ENCODE measurements at regions not wholly inside any gene's neighbourhood (a gene's known extent, or its start where the extent isn't known, plus 50 kb on each side); places are given as distances from the start of the nearest gene placed in this dataset.
"Not testable (repeated sequence)": the region's sequence is repeated elsewhere in the genome, so short reads cannot be mapped to it uniquely, and the experiment has no call there.

DNA sequence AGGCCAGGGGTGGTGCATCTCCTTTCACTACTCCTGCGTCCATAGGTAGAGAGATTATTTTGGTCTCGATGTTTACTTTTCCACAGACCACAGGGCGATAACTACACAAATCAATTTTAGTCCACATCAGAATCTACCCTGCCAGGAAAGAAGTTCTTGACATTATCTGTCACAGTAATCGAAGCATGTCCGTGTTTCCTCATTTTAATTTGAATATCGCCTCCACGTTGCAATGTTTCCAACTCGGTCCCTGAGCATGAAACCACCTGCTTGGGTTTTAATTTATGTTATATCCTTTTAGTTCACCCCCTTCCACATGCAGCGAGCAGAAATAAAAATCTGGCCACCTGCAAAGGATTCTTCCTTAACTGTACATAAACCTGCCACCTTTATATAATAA lies 100.1 kb upstream of the ATXN3L start:
- no peak for DNase-seq

GRCh38 chrX:13419276-13419675 lies 99.4 kb upstream of the ATXN3L start:
- DNase-seq: no peak

- no peak for DNase-seq
Observed at GRCh38 chrX:13418126-13419097, 98.6 kb upstream of the ATXN3L start.

DNA sequence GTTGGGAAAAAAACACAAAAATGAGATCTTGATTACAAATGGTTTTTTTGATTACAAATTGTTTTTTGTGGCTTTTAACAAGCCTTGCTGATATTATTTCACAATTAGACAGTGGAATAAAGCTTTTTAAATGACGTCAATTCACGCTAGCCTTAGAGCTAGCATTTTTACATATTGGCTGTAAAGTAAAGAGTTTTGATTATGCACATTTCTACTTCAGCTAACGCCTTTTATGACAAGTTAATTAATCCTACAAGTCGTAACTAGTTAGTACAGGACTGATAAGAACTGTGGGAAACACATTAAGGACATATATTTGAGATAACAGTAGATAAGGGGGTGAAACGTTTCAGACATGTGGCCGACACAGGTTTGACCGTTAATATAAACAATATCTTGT lies 95.7 kb upstream of the ATXN3L start:
- DNase-seq: no peak

- no peak for DNase-seq
Observed at GRCh38 chrX:13414006-13414647, 94.3 kb upstream of the ATXN3L start.

DNA sequence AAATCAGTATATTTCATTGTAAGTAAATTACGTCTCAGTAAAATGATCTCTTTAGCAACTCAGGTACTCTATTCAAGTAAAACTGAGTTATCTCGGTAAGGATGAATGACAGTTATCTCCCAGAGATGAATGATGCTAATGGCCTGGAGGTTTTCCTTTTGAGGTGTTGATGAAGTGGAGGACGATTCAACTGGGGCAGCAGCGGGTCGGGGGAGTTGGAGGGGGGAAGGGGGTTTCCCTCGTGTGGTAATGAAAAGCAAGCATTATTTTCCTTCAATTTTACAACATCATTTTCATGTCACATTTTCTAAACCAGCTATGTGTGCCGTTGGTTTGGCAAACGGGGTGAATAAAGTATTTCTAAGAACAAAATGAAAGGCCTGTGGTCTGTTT lies 92.4 kb upstream of the ATXN3L start:
- no peak for DNase-seq

- no peak for DNase-seq
Observed at GRCh38 chrX:13411496-13412207, 91.8 kb upstream of the ATXN3L start.

DNA sequence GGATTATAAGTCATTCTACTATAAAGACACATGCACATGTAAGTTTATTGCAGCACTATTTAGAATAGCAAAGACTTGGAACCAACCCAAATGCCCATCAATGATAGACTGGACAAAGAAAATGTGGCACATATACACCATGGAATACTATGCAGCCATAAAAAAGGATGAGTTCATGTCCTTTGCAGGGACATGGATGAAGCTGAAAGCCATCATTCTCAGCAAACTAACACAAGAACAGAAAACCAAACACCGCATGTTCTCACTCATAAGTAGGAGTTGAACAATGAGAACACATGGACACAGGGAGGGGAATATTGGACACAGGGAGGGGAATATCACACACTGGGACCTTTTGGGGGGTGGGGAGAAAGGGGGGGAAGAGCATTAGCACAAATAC lies 88.7 kb upstream of the ATXN3L start:
- DNase-seq: not testable (repeated sequence)

DNA sequence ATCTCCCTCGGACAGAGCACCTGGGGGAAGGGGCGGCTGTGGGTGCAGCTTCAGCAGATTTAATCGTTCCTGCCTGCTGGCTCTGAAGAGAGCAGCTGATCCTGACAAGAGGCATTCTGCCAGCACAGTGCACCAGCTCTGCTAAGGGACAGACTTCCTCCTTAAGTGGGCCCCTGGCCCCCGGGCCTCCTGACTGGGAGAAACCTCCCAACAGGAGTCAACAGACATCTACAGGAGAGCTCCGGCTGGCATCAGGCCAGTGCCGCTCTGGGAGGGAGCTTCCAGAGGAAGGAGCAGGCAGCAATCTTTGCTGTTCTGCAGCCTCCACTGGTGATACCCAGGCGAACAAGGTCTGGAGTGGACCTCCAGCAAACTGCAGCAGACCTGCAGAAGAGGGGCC lies 84.9 kb upstream of the ATXN3L start:
- not testable (repeated sequence) for DNase-seq

DNA sequence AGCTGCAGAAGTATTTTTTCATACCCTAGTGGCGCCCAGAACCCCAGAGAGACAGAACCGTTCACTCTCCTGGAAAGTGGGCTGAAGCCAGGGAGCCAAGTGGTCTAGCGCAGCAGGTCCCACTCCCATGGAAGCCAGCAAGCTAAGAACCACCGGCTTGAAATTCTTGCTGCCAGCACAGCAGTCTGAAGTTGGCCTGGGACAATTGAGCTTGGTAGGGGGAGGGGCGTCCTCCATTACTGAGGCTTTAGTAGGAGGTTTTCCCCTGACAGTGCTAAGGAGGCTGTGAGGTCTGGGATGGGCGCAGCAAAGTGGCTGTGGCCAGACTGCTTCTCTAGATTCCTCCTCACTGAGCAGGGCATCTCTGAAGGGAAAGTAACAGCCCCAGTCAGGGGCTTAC lies 84.5 kb upstream of the ATXN3L start:
- DNase-seq: no peak

DNA sequence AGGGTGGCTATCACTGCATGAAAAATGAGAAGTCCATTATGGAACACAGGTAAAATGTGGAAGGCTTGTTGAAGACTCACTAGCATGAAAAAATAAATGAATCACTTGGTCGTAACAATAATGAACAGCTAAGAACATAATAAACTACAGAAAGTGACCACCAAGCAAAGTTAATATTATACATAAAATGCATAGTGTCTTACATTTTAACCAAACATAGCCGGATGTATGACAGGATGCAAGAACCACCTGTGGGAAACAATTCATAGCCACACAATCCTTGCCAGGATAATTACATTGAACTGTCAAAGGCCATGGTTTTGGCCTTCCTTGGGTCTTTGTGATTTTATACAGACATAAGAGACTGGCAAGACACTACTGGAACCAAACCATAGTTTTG lies 81.9 kb upstream of the ATXN3L start:
- no peak for DNase-seq

DNA sequence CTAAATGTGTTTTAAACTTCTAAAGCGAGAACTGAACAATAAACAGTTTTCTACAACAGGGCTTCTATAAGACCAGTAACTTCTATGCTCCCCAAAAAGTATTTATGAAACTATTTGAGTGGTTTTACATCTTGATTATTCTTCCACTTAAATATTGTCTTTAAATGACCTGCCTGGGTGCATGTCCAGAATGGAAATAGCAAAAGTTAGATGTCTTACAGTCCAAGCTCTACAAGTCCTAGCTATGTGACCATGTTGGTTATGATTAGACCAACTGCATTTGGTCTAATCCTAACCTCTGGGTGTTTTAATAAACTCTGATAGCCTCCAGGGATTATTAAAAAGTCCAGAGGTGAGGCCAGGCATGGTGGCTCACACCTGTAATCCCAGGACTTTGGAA lies 79.0 kb upstream of the ATXN3L start:
- DNase-seq: no peak

- no peak for DNase-seq
Observed at GRCh38 chrX:13397878-13398818, 78.3 kb upstream of the ATXN3L start.

GRCh38 chrX:13396924-13397323 lies 77.1 kb upstream of the ATXN3L start:
- DNase-seq: no peak

GRCh38 chrX:13389501-13389900 lies 69.6 kb upstream of the ATXN3L start:
- no peak for DNase-seq

DNA sequence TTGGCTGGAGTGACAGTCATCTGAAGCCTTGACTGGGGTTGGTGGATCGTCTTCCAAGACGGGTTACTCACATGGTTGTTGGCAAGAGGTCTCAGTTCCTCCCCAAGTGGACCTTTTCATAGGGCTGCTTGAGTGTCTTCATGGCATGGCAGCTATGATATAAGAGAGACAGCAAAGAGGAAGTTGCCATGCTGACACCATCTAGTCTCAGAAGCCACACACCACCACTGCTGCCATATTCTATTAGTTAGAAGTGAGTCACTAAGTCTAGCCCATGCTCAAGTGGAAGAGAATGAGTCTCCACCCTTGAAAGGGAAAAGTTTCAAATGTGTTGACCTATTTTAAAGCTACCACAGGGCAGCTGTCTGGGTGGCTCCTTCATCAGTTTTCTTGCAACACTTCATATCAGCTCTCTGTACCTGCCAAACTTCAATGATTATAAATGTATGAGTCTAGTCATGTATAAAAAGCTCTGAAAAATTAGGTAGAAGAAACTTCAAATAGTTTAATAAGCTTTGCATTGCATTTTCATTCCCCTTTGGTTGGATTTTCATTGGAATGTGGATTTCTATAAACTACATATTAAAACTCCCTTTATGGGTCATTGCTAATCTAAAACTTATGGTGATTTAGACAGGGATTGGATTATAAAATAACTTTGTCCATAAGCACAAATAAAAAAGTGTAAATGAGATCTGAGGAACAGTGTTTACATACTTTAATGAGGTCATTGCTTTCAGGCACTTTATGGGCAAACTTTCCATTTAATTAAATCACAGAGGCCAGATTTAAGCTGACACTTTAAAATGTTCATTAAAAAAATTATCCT lies 68.0 kb upstream of the ATXN3L start:
- peak in 1 of 2 donors; percentile 44 for DNase-seq

DNA sequence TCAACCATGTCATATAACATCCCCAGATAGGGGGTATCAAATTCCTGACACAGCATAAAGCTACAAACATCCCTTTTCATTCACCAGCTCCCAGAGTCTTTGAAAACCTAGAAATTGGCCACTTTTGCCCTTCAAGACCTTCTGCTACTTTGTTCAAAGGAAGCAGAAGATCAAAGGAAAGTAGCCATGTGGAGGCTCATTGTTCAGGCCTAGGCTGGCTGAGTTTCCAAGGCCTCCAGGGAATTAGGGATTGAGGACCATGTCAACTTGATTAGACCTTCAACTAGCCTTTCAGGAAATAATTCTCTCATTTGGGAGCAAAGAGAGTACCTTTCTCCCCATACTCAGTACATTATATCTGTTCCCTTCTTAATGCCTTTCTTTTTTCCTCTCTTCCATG lies 66.8 kb upstream of the ATXN3L start:
- no peak for DNase-seq

DNA sequence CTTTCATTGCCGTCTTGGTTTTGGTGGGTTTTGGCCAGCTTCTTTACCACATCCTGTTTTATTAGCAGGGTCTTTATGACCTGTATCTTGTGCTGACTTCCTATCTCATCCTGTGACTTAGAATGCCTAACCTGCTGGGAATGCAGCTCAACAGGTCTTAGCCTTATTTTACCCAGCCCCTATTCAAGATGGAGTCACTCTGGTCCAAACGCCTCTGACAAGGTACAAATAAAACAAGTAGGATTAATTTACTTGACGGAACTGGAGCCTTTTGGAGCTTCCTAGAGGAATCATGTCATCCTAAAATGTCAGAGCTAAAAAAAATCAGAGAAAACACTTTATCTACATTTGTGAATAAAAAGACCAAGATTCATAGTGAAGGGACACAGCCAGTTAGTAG lies 66.2 kb upstream of the ATXN3L start:
- no peak for DNase-seq

- no peak for DNase-seq
Observed at GRCh38 chrX:13383907-13384306, 64.1 kb upstream of the ATXN3L start.

DNA sequence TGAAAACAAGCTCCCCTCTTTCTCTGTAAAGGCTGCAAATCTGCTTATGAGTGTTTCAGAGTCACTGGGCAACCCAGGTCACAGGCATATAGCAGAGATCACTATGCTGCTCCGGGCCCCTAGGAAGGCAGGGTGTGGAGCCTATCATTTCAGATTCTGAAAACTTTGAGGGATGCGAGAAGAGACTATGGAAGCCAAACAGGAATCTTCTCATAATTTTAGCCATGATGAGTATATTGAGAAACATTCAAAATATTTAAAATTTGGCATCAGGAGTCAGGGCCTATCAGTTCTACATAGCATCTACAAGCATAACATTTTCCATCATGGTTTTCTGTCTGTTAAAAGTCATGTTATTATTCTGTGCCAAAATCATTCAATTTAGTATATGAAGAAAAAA lies 61.7 kb upstream of the ATXN3L start:
- no peak for DNase-seq

DNA sequence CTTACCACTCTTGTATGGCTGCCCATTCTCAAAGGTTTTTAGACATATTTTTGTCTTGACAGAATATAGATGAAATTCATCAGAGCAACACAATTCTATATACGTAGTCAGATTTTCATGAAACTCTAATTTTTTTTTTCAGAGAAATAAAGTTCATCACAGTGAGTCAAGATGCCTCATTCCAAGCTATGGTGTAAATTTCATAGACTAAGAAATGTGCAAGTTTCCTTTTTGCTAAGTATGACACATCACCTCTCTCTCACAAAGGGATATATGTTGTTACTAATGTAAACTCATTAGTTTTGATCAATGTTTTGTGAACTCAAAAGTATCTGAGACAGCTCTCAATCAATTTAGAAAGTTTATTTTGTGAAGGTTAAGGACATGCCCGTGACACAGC lies 60.4 kb upstream of the ATXN3L start:
- DNase-seq: no peak
